ENCODE measurements at regions not wholly inside any gene's neighbourhood (a gene's known extent, or its start where the extent isn't known, plus 50 kb on each side); places are given as distances from the start of the nearest gene placed in this dataset.

GRCh38 chr2:78034706-78035105 lies 512.5 kb upstream of the LRRTM4 start:
- TF ChIP-seq, protein P1, sequence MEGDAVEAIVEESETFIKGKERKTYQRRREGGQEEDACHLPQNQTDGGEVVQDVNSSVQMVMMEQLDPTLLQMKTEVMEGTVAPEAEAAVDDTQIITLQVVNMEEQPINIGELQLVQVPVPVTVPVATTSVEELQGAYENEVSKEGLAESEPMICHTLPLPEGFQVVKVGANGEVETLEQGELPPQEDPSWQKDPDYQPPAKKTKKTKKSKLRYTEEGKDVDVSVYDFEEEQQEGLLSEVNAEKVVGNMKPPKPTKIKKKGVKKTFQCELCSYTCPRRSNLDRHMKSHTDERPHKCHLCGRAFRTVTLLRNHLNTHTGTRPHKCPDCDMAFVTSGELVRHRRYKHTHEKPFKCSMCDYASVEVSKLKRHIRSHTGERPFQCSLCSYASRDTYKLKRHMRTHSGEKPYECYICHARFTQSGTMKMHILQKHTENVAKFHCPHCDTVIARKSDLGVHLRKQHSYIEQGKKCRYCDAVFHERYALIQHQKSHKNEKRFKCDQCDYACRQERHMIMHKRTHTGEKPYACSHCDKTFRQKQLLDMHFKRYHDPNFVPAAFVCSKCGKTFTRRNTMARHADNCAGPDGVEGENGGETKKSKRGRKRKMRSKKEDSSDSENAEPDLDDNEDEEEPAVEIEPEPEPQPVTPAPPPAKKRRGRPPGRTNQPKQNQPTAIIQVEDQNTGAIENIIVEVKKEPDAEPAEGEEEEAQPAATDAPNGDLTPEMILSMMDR (conservative IDR thresholded peaks at IDR 0.05; ENCODE audit: low read depth, low read length): no peak
- TF ChIP-seq POLR2A (IDR thresholded peaks at IDR 0.05; ENCODE audit: low read depth, low read length) (no peak), MXI1 (IDR thresholded peaks at IDR 0.05; ENCODE audit: borderline replicate concordance, low read depth, low read length) (no peak), RFX5 (IDR thresholded peaks at IDR 0.05; ENCODE audit: low read depth, low read length) (no peak), RAD21 (IDR thresholded peaks at IDR 0.05; ENCODE audit: low read length) (no peak), FOS (IDR thresholded peaks at IDR 0.05; ENCODE audit: low read depth, low read length) (no peak)

Data from IMR-90 (cell line).